Posterior vena cava (tissue), 2 donors: ENCODE measurements at regions not wholly inside any gene's neighbourhood (a gene's known extent, or its start where the extent isn't known, plus 50 kb on each side); places are given as distances from the start of the nearest gene placed in this dataset.
"Not testable (repeated sequence)": the region's sequence is repeated elsewhere in the genome, so short reads cannot be mapped to it uniquely, and the experiment has no call there.

Source experiments
- DNase-seq: peaks from one replicate; pipeline ENCODE4 v3.0.0-alpha.2; 2020; ENCODE audit warnings: low spot score
- intact Hi-C, 2 donors: fragments of 100-400 bp; cut with DNase I; formaldehyde crosslinking; loops; one replicate each; pipeline versions ENCODE4 v1.14.1 to v1.14.2; 2022 to 2023
- donor health status: DM: yes; HTN: yes; CAD: no.
- donor health status: DM: yes; HTN: yes; CAD: no.

GRCh38 chr14:82886670-82887069 lies 1353.0 kb upstream of the SEL1L start:
- intact Hi-C loops: no loop called here
- no peak for DNase-seq

DNA sequence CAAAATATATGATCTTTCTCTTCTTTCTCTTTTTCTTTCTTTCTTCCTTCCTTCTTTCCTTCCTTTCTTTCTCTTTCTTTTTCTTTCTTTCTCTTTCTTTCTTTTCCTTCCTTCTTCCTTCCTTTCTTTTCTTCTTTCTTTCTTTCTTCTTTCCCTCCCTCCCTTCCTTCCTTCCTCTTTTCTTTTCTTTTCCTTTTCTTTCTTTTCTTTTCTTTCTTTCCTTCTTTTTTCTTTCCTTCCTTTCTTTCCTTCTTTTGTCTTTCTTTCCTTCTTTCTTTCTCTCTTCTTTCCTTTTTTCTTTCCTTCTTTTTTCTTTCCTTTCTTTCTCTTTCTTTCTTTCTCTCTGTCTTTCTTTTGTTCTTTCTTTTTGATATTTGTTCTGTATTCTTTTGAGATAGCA lies 1356.0 kb upstream of the SEL1L start:
- no peak for DNase-seq
- intact Hi-C loops: no loop called here

- intact Hi-C loops: no loop called here
- DNase-seq: no peak
Observed at GRCh38 chr14:82896476-82896875, 1362.8 kb upstream of the SEL1L start.

DNA sequence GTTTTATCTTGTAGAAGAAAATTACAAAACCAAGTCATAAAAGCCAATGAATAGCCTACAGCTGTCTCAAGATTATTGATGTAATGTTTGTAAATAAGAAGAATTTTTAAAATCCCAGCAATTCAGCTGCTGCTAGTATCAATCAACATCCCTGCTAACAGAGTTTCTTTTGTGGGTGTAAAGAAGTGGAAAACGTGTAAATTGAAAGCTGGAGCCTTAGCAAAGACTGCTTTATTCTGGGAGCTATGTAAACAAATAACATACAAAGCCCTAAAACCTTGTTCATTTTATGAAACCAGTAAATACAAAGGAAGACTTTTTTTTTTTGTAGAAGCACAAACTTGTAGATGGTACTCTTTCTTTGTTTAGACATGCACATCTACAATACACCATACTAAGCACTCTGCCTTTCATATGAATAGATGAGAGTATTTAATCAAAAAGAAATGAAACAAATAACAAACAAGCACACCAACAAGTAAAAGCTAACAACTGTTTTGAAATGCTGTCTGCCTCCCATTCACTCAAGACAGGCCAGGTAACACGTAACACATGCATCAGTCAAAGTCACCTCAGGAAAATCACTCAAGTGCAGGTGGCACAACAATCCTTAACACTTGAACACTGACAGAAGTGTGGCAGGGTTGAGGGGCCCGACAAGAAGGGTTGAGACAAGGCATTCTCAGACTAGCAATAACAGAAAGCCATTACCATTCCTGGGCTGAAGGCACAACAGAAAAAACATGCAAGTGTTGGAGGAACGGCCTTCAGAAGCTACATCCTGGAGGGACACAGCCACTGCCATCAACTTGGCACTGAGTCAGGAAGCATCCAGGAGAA lies 1364.0 kb upstream of the SEL1L start:
- intact Hi-C loops: no loop called here
- no peak for DNase-seq

DNA sequence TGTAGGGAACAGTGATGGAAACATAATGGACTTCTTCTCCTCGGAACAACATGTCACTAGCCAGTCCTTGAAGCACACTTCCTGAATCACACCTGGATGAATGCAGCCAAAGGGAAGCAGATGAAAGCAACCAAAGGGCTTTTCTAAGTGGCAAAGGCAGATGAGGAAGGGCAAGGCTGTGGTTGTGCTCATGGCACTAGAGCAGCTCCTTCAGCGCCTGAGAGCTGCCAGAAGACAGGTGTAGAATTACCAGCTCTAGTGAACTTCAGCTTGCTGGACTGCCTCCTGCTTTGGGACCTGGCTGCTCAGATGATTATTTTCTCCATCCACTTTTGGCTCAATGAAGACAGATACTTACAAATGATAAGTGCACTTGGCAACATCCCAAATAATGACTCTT lies 1372.1 kb upstream of the SEL1L start:
- intact Hi-C loops: no loop called here
- DNase-seq: no peak

DNA sequence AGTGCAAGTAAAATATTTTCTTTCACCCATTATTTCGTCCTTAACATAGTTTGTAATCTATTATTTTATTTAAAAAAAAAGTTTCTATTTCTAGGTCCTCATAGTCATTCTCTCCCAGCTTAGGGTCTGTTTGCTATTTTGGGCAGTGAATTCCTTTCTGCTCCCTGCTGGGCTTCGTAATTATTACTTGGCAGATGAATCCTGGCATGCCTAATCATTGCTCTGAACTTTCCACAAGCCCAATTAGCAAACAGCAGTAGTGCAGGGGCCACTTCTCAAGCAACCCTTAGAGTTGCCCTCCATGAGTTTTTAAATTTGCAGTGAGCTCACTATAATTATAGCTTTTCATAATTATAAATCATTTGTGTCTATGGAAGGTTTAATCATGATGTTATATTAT lies 1378.3 kb upstream of the SEL1L start:
- intact Hi-C loops: no loop called here
- DNase-seq: no peak

- intact Hi-C loops: no loop called here
- DNase-seq: no peak
Observed at GRCh38 chr14:82913396-82913795, 1379.7 kb upstream of the SEL1L start.

DNA sequence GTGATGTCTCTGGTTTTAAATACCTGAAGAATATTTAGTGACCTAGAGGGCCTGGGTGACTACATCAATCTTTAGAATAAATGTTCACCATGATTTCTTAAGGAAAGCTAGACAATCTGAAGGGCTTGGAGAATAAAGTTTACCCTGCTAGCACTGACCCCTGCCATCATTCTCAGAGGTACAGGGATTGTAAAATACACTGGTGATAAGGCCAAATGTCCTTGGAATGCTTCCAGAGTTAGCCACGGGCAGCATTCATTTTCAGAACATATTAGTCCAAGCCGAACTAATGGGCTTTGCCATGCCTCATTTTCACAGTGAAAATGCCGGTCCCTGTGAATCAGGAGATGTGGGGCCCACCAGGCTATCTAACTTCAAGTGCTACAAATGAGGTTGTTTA lies 1381.7 kb upstream of the SEL1L start:
- intact Hi-C loops: loop anchor here in 1 of 2 donors (5.0 kb wide), 1 partner anchor 988 kb away; no protein-coding TSS in a partner anchor
- DNase-seq: no peak

GRCh38 chr14:82935691-82936090 lies 1402.0 kb upstream of the SEL1L start:
- DNase-seq: no peak
- intact Hi-C loops: no loop called here

DNA sequence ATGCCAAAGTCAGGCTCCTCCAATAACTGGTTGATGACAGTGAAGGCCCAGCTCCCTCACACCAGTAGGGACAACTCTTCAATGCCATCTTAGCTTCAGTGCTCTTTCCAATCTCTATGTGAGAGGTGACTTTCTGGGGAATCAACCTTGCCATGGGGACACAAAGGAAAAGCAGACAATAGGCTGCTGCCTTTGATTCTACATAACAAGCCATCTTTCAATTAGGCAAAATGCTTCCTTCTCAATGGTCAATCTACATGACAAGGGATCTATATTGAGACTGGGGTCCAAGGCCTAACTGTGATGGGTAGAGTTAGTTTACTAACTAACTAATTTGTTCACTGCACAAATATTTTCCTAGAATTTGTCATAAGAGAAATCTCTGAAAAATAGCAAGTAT lies 1417.5 kb upstream of the SEL1L start:
- intact Hi-C loops: no loop called here
- no peak for DNase-seq

DNA sequence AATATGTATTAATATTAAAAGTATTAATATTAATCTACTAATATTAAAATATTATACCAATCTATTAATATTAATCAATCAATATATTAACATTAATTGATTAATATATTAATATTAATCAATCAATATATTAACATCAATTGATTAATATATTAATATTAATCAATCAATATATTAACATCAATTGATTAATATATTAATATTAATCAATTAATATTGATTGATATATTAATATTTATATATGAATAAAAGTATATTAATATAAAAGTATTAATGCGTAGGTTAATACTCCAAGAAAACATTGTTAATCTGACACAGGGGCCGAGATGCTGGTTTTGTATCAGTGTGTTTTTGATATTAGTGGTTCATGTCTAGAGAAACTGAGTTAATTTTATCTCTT lies 1430.1 kb upstream of the SEL1L start:
- no peak for DNase-seq
- intact Hi-C loops: no loop called here

- intact Hi-C loops: loop anchor here in 1 of 2 donors (10.0 kb wide), 1 partner anchor 1763 kb away; the partner anchor contains the start of gene GTF2A1
- DNase-seq: no peak
Observed at GRCh38 chr14:82987502-82988124, 1454.0 kb upstream of the SEL1L start.

- intact Hi-C loops, DNase-seq: not testable (repeated sequence)
Observed at GRCh38 chr14:82994547-82994946, 1460.9 kb upstream of the SEL1L start.

GRCh38 chr14:82999802-83000201 lies 1466.1 kb upstream of the SEL1L start:
- intact Hi-C loops: no loop called here

GRCh38 chr14:83004456-83005006 lies 1470.9 kb upstream of the SEL1L start:
- intact Hi-C loops: no loop called here
- no peak for DNase-seq

More at GRCh38 chr14:82999802-83000201, 1466.1 kb upstream of the SEL1L start:
- DNase-seq: no peak

GRCh38 chr14:83006121-83006670 lies 1472.5 kb upstream of the SEL1L start:
- DNase-seq: no peak
- intact Hi-C loops: no loop called here

- intact Hi-C loops, DNase-seq: not testable (repeated sequence)
Observed at GRCh38 chr14:83007052-83007451, 1473.4 kb upstream of the SEL1L start.

DNA sequence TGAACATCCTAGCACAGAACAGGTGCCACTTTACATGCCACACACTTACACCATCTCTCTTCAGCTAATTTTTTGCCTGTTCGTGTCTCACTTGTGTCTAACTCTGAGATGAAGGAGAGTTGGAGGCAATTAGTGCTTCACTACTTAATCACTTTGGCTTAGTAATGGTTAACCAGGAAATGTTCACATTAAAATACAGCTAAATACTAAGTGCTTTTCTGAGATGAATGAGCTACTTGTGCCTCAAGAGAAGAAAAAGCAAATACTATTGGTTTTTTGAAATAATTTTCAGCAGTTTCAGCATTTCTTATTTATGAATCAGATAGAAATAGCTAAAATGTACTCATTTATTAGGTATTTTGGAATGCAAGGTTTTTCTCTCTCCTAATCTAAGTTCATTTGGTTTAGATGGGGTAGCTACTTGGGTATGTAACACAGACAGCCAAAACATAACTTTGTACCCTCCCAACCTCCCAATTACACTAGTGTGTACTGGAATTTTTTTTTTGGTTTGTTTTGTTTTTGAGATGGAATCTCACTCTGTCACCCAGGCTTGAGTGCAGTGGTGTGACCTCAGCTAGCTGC lies 1474.1 kb upstream of the SEL1L start:
- no peak for DNase-seq
- intact Hi-C loops: no loop called here

DNA sequence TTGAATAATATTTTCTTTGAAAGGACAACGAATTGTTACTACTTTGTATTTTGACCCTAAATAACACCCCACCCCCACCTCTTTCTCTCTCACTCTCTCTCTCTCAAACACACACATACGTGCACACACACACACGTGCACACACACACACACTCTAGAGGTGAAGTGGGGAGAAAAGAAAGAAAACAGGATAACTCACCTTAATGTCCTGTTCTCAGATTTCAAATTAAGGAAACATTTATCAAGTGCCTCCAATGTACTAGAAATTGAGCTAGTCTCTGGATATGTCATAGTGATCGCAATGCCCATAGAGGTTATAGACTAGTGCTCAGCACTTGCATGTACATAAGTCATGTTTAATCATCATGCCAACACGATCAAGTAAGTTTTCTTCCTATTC lies 1483.6 kb upstream of the SEL1L start:
- no peak for DNase-seq
- intact Hi-C loops: no loop called here
